GM23248 (cell line): ENCODE measurements at regions not wholly inside any gene's neighbourhood (a gene's known extent, or its start where the extent isn't known, plus 50 kb on each side); places are given as distances from the start of the nearest gene placed in this dataset.

Experiments
- EZH2 ChIP-seq: fragments of 200-600 bp; sonication (generic); IDR thresholded peaks from 2 replicates; pipeline ENCODE4 v1.6.1; 2018; ENCODE audit warnings: antibody characterized with exemption, mild to moderate bottlenecking; ENCODE audit not compliant: insufficient read depth, poor library complexity, severe bottlenecking
- EZH2phosphoT487 ChIP-seq: fragments of 200-600 bp; sonication (generic); IDR thresholded peaks from 2 replicates; pipeline ENCODE4 v1.6.1; 2018; ENCODE audit warnings: antibody characterized with exemption, moderate library complexity, mild to moderate bottlenecking, low read depth; ENCODE audit not compliant: insufficient read depth

- TF ChIP-seq EZH2, result no peak
- no peak for TF ChIP-seq EZH2phosphoT487
These were observed 253.5 kb upstream of the C1orf174 start for GRCh38 chr1:4153571-4153970.
